Astrocyte of the hippocampus (primary cell): ENCODE measurements at regions not wholly inside any gene's neighbourhood (a gene's known extent, or its start where the extent isn't known, plus 50 kb on each side); places are given as distances from the start of the nearest gene placed in this dataset.

ENCODE experiments used
- DNase-seq: peaks from one replicate; pipeline ENCODE4 v3.0.0; 2011; ENCODE audit warnings: low read depth, low spot score

GRCh38 chr2:235303499-235304291 lies 190.1 kb upstream of the AGAP1 start:
- no peak for DNase-seq

- DNase-seq, result no peak
These were observed 188.2 kb upstream of the AGAP1 start for GRCh38 chr2:235305678-235306077.

GRCh38 chr2:235311044-235311443 lies 182.8 kb upstream of the AGAP1 start:
- DNase-seq, result no peak

GRCh38 chr2:235312571-235312970 lies 181.3 kb upstream of the AGAP1 start:
- DNase-seq, result no peak

- peak; percentile 64 for DNase-seq
These were observed 179.4 kb upstream of the AGAP1 start for GRCh38 chr2:235314371-235314930.

GRCh38 chr2:235319095-235319494 lies 174.7 kb upstream of the AGAP1 start:
- no peak for DNase-seq

- DNase-seq, result no peak
These were observed 173.5 kb upstream of the AGAP1 start for GRCh38 chr2:235320326-235320725.

GRCh38 chr2:235324324-235324723 lies 169.5 kb upstream of the AGAP1 start:
- no peak for DNase-seq

- DNase-seq, result no peak
These were observed 168.7 kb upstream of the AGAP1 start for GRCh38 chr2:235325151-235325550.

- no peak for DNase-seq
These were observed 164.9 kb upstream of the AGAP1 start for GRCh38 chr2:235328991-235329390.

GRCh38 chr2:235330775-235331451 lies 162.9 kb upstream of the AGAP1 start:
- peak; percentile 80 for DNase-seq

GRCh38 chr2:235332240-235332890 lies 161.5 kb upstream of the AGAP1 start:
- no peak for DNase-seq

GRCh38 chr2:235333076-235333475 lies 160.8 kb upstream of the AGAP1 start:
- DNase-seq, result no peak

- DNase-seq, result no peak
These were observed 159.7 kb upstream of the AGAP1 start for GRCh38 chr2:235334179-235334578.

- DNase-seq, result no peak
These were observed 150.6 kb upstream of the AGAP1 start for GRCh38 chr2:235343156-235343774.

GRCh38 chr2:235343869-235344268 lies 150.0 kb upstream of the AGAP1 start:
- peak; percentile 44 for DNase-seq

GRCh38 chr2:235345745-235346144 lies 148.1 kb upstream of the AGAP1 start:
- DNase-seq, result no peak

- peak; percentile 88 for DNase-seq
These were observed 146.2 kb upstream of the AGAP1 start for GRCh38 chr2:235347691-235348090.

- DNase-seq, result no peak
These were observed 145.5 kb upstream of the AGAP1 start for GRCh38 chr2:235348329-235348728.

GRCh38 chr2:235350234-235350633 lies 143.6 kb upstream of the AGAP1 start:
- DNase-seq, result no peak

- DNase-seq, result no peak
These were observed 141.3 kb upstream of the AGAP1 start for GRCh38 chr2:235352541-235352940.

GRCh38 chr2:235357881-235358280 lies 136.0 kb upstream of the AGAP1 start:
- DNase-seq, result no peak
